Lower leg skin (tissue), 4 donors: ENCODE measurements at regions not wholly inside any gene's neighbourhood (a gene's known extent, or its start where the extent isn't known, plus 50 kb on each side); places are given as distances from the start of the nearest gene placed in this dataset.

ENCODE experiments used
- DNase-seq, 2 donors: peaks; one replicate each; pipeline ENCODE4 v3.0.0-alpha.2; 2019; ENCODE audit warnings: low spot score in 2 of 2
- H3K4me3 ChIP-seq: fragments of 200-600 bp; sonication (generic); 2 replicates; pipeline ENCODE4 v1.5.1; 2017; ENCODE audit warnings: mild to moderate bottlenecking, low read depth; ENCODE audit not compliant: poor library complexity, severe bottlenecking
- POLR2A ChIP-seq, 2 donors: fragments of 450-650 bp; IDR thresholded peaks; one replicate each; pipeline ENCODE4 v1.6.1; 2016 to 2017; ENCODE audit warnings: antibody characterized with exemption in 2 of 2, mild to moderate bottlenecking in 1 of 2, moderate library complexity in 1 of 2
- WGBS, 2 donors: methylation state at CpG; one replicate each; pipeline ENCODE4 v1.1.5; 2018; 5-methylcytosine and 5-hydroxymethylcytosine counted together
- intact Hi-C: fragments of 100-400 bp; cut with DNase I; formaldehyde crosslinking; loops from one replicate; pipeline ENCODE4 v1.15.0; 2023; ENCODE audit warnings: low total_unique reads
- TF ChIP-seq, protein P1 (sequence below), 3 donors: fragments of 450-650 bp; IDR thresholded peaks; one replicate each; pipeline ENCODE4 v1.5.1; 2016; ENCODE audit warnings: antibody characterized with exemption in 3 of 3, mild to moderate bottlenecking in 3 of 3, moderate library complexity in 2 of 3

DNA sequence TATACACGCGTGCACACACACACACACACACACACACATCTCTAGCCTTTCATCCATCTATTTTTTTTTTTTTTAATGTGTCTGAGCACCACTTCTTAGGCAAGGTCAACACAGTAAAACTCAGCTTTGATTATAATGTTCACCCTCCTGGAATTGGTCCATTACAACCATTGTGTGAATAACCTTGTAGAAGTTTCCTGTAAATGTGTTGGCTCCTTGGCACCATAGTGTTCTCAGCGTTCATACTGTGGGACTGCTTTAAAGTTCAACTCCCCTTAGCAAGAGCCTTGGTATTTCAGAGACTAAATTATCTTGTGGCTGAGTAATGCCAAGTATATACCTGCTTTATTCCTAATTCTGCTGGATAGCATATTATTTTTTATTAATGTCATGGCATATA lies 106.3 kb upstream of the PRPS1L1 start:
- WGBS, 2 donors: 90 to 92% methylated on average over 3 of the region's 3 CpGs
- H3K4me3 ChIP-seq: no peak overlapping the region
- TF ChIP-seq, protein P1, sequence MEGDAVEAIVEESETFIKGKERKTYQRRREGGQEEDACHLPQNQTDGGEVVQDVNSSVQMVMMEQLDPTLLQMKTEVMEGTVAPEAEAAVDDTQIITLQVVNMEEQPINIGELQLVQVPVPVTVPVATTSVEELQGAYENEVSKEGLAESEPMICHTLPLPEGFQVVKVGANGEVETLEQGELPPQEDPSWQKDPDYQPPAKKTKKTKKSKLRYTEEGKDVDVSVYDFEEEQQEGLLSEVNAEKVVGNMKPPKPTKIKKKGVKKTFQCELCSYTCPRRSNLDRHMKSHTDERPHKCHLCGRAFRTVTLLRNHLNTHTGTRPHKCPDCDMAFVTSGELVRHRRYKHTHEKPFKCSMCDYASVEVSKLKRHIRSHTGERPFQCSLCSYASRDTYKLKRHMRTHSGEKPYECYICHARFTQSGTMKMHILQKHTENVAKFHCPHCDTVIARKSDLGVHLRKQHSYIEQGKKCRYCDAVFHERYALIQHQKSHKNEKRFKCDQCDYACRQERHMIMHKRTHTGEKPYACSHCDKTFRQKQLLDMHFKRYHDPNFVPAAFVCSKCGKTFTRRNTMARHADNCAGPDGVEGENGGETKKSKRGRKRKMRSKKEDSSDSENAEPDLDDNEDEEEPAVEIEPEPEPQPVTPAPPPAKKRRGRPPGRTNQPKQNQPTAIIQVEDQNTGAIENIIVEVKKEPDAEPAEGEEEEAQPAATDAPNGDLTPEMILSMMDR (IDR thresholded peaks at IDR 0.05): no peak
- no peak for DNase-seq
- intact Hi-C loops: no loop called here

DNA sequence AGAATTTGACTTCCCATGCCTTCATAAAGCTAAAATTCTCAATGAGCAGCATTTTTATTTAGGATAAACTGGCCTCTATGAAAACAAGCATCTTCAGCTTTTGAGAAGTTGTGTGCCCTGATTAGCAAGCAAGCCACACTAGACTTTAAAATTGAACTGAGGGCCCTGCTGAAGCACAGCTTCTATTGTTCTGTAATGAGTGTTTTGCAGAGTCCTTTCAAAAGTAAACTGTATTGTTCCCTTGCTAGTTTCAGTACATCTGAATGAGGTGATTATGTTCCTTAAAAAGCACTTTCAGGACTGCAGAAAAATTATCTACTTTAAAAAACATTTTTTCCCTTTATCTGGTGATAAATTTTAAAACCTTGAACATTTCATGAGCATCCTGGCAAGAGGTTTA lies 113.3 kb upstream of the PRPS1L1 start:
- H3K4me3 ChIP-seq: no peak overlapping the region
- intact Hi-C loops: no loop called here
- DNase-seq: no peak
- no peak for TF ChIP-seq POLR2A (IDR thresholded peaks at IDR 0.05)
- TF ChIP-seq, protein P1 (IDR thresholded peaks at IDR 0.05): no peak

DNA sequence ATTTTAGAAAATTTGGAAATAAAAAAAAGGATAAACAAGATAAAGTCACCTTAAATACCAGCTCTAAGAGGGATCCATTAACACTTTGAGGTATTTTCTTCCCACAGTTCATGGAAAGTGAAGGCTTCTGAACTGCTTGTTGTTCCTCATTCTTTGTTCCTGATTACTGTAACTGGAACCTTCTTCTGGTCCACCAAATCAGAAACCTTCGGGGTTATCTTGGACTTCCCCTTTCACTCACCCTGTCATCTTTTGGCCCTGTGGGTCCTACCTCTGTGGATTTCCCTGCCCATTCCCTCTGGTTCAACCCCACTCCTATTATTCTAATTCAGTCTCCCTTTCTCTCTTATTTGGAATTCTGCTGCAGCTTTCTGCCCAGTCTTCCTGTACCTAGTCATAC lies 116.5 kb upstream of the PRPS1L1 start:
- no peak overlapping the region for H3K4me3 ChIP-seq
- WGBS, 2 donors: 58 to 65% methylated on average over 1 of the region's 1 CpG
- intact Hi-C loops: no loop called here
- no peak for TF ChIP-seq POLR2A (IDR thresholded peaks at IDR 0.05)
- TF ChIP-seq, protein P1 (IDR thresholded peaks at IDR 0.05): no peak
- no peak for DNase-seq

DNA sequence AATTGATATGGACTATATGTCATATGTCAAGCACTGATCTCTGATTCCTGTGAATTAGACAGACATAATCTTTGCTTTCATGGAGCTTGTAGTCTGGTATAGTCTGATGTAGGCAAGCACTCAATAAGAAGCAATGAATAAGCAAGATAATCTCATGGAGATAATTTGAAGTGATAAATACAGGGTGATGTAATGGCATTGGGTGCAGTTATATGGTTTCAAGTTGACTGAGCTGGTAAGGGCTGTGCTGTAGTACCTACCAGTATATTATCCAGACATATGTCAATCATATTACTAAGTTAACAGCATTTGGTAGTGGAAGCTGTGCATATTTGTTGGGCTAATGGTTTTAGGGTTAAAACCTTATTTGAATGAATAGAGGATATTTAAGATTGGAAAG lies 117.5 kb upstream of the PRPS1L1 start:
- H3K4me3 ChIP-seq: no peak overlapping the region
- intact Hi-C loops: no loop called here

DNA sequence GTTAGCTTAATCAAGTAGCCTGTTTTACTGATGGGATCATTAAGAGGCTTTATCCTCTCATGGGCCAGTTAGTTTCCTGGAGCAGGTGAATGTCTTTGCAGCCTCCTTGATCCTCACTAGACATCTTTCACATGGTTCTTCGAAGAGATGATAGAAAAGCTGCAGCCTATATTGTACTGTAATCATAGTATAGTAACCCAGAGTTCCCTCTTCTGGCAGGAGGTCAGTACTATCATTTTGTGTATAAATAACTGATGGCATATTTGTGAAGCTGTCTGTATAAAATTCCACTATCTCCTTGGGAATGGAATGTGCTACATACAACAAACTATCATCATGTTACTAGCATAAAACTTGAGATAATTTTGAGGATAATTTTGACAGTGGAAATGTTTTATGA lies 123.8 kb upstream of the PRPS1L1 start:
- H3K4me3 ChIP-seq: no peak overlapping the region
- TF ChIP-seq POLR2A (IDR thresholded peaks at IDR 0.05): no peak
- TF ChIP-seq, protein P1 (IDR thresholded peaks at IDR 0.05): no peak
- intact Hi-C loops: no loop called here
- 77 to 89% methylated on average over 1 of the region's 1 CpG for WGBS, 2 donors
- no peak for DNase-seq

More for the DNA sequence above, 117.5 kb upstream of the PRPS1L1 start:
- TF ChIP-seq, protein P1 (IDR thresholded peaks at IDR 0.05): no peak
- no peak for TF ChIP-seq POLR2A (IDR thresholded peaks at IDR 0.05)
- DNase-seq: no peak

DNA sequence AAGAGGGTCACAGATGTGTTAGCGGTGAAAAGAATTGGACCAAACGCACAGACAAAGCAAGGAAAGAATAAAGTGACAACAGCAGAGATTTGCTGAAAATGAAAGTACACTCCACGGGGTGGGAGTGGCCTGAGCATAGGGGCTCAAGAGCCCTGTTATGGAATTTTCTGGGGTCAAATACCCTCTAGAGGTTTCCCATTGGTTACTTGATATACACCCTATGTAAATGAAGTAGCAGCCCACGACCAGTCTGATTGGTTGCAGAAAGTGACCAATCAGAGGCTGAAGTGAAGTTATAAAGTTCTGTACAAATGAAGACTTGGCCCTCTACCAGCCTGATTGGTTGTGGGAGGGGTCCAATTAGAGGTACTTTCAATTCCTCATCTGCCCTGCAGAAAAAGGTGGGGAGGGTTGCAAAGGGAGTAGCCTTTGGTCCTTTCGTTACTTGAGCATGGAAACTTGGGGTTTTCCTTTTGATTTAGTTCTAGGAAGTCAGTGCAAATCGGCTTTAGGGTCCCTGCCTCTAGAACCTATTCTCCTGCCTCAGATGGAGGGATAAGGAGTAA lies 125.6 kb upstream of the PRPS1L1 start:
- intact Hi-C loops: no loop called here
- TF ChIP-seq, protein P1 (IDR thresholded peaks at IDR 0.05): no peak
- H3K4me3 ChIP-seq: no peak overlapping the region
- DNase-seq: no peak
- WGBS, 2 donors: 92% methylated on average over 6 of the region's 6 CpGs
